HEK293 (cell line): ENCODE measurements at regions not wholly inside any gene's neighbourhood (a gene's known extent, or its start where the extent isn't known, plus 50 kb on each side); places are given as distances from the start of the nearest gene placed in this dataset.

ENCODE experiments used
- CTCF ChIA-PET: fragments of 350-600 bp; formaldehyde crosslinking; extraction: SDS; loops from one replicate; lab custom pipeline; 2021; ENCODE audit warnings: antibody characterized with exemption; lab: Yijun Ruan, JAX
- POLR2A ChIA-PET: fragments of 300-600 bp; formaldehyde crosslinking; extraction: SDS; loops from one replicate; lab custom pipeline; 2020; ENCODE audit warnings: antibody characterized with exemption, inconsistent platforms; lab: Yijun Ruan, JAX
- H3K27ac ChIP-seq: fragments of 200-500 bp; sonication (Bioruptor generic); 2 replicates; pipeline ENCODE4 v1.5.1; 2014; ENCODE audit warnings: low read depth, low read length, control low read depth, inconsistent platforms; ENCODE audit errors: extremely low read depth
- H3K36me3 ChIP-seq, 2 experiments: fragments of 200-500 bp in 1 of 2; sonication (Bioruptor generic) in 1 of 2; 1 replicate in 1 of 2; 2 replicates in 1 of 2; pipeline ENCODE4 v1.5.1; 2014 to 2017; ENCODE audit warnings: inconsistent platforms in 2 of 2, low read length in 2 of 2; ENCODE audit not compliant: control insufficient read depth in 2 of 2, insufficient read depth in 1 of 2
- H3K4me1 ChIP-seq: fragments of 200-500 bp; sonication (Bioruptor generic); 2 replicates; pipeline ENCODE4 v1.5.1; 2014; ENCODE audit warnings: mild to moderate bottlenecking, low read length, inconsistent platforms; ENCODE audit not compliant: control insufficient read depth, insufficient read depth
- H3K4me3 ChIP-seq: 2 replicates; pipeline ENCODE4 v1.5.1; 2011; ENCODE audit warnings: low read depth, mild to moderate bottlenecking, control low read depth, low read length, moderate library complexity
- H3K9me3 ChIP-seq: fragments of 200-500 bp; sonication (Bioruptor generic); 2 replicates; pipeline ENCODE4 v1.5.1; 2014; ENCODE audit warnings: low read depth, low read length, inconsistent platforms; ENCODE audit not compliant: control insufficient read depth, insufficient read depth
- AEBP2 ChIP-seq: fragments of 450-650 bp; formaldehyde crosslinking; IDR thresholded peaks from 2 replicates; pipeline ENCODE4 v1.5.1; 2016; ENCODE audit warnings: missing biosample characterization, missing genetic modification characterization, borderline replicate concordance
- HOXD13 ChIP-seq: sonication (generic); formaldehyde crosslinking; IDR thresholded peaks from 2 replicates; pipeline ENCODE4 v1.8.0; 2022; ENCODE audit warnings: missing genetic modification reagents, borderline replicate concordance
- ZBTB17 ChIP-seq: fragments of 450-650 bp; formaldehyde crosslinking; IDR thresholded peaks from 2 replicates; pipeline ENCODE4 v1.5.1; 2016; ENCODE audit warnings: missing biosample characterization, missing genetic modification characterization
- ZBTB26 ChIP-seq: fragments of 450-650 bp; formaldehyde crosslinking; optimal IDR thresholded peaks from 2 replicates; pipeline ENCODE3; 2016; ENCODE audit warnings: missing biosample characterization, mild to moderate bottlenecking, missing genetic modification characterization
- ZFP69B ChIP-seq: fragments of 450-650 bp; formaldehyde crosslinking; IDR thresholded peaks from 2 replicates; pipeline ENCODE4 v1.5.1; 2016; ENCODE audit warnings: missing biosample characterization, missing genetic modification characterization
- ZNF223 ChIP-seq: fragments of 450-650 bp; formaldehyde crosslinking; IDR thresholded peaks from 2 replicates; pipeline ENCODE4 v1.5.1; 2016; ENCODE audit warnings: missing biosample characterization, missing genetic modification characterization
- ZNF362 ChIP-seq: fragments of 450-650 bp; formaldehyde crosslinking; IDR thresholded peaks from 2 replicates; pipeline ENCODE4 v1.5.1; 2016; ENCODE audit warnings: missing biosample characterization, missing genetic modification characterization
- ZNF433 ChIP-seq: fragments of 450-650 bp; formaldehyde crosslinking; IDR thresholded peaks from 2 replicates; pipeline ENCODE4 v1.5.1; 2016; ENCODE audit warnings: missing biosample characterization, missing genetic modification characterization, low read depth
- ZNF473 ChIP-seq: fragments of 450-650 bp; formaldehyde crosslinking; IDR thresholded peaks from 2 replicates; pipeline ENCODE4 v1.5.1; 2017; ENCODE audit warnings: missing biosample characterization, missing genetic modification characterization
- ZNF488 ChIP-seq: fragments of 450-650 bp; formaldehyde crosslinking; IDR thresholded peaks from 2 replicates; pipeline ENCODE4 v1.5.1; 2016; ENCODE audit warnings: missing biosample characterization, missing genetic modification characterization
- ZNF549 ChIP-seq: fragments of 450-650 bp; IDR thresholded peaks from 2 replicates; pipeline ENCODE4 v1.5.1; 2018; ENCODE audit warnings: missing biosample characterization, missing genetic modification characterization, mild to moderate bottlenecking, inconsistent platforms, moderate library complexity
- ZNF658 ChIP-seq: fragments of 450-650 bp; formaldehyde crosslinking; IDR thresholded peaks from 2 replicates; pipeline ENCODE4; 2016; ENCODE audit warnings: missing biosample characterization, missing genetic modification characterization
- ZNF707 ChIP-seq: fragments of 450-650 bp; formaldehyde crosslinking; IDR thresholded peaks from 2 replicates; pipeline ENCODE4 v1.5.1; 2016; ENCODE audit warnings: missing biosample characterization, missing genetic modification characterization
- ZNF747 ChIP-seq: fragments of 450-650 bp; formaldehyde crosslinking; IDR thresholded peaks from 2 replicates; pipeline ENCODE4 v1.5.1; 2016; ENCODE audit warnings: missing biosample characterization, missing genetic modification characterization
- ZSCAN16 ChIP-seq: fragments of 450-650 bp; formaldehyde crosslinking; IDR thresholded peaks from 2 replicates; pipeline ENCODE4 v1.5.1; 2016; ENCODE audit warnings: missing biosample characterization, missing genetic modification characterization
- TF ChIP-seq, protein P1 (sequence below): fragments of 450-650 bp; formaldehyde crosslinking; IDR thresholded peaks from 2 replicates; pipeline ENCODE4 v1.5.1; 2016; ENCODE audit warnings: missing biosample characterization, missing genetic modification characterization
- TF ChIP-seq, protein P2 (sequence below): fragments of 450-650 bp; formaldehyde crosslinking; IDR thresholded peaks from 2 replicates; pipeline ENCODE4 v1.5.1; 2016; ENCODE audit warnings: missing biosample characterization, missing genetic modification characterization

DNA sequence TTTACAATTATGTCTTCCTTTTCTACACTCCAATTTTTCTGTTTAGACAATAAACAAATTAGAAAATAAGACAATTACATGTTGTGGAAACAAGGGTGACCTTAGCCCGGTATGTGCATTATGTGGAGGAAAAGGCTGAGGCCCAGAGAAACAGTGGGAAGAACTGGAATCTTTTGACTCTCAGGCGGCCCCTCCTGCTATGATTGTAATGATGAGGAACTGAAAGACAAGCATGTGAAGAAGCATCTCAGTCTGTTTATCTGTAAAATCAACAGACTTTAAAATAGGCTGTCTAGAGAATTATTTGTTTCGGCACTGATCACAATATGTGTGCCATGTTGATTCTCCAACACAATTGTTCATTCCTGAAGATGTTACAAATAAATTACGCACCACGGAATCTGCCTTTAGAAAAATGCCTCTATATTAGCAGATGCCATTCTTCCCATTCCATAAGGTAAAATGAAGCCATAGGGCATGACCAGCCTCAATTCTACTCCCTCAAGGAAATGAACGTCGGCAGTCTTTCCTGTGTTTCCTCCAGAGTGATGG, 1201.6 kb upstream of the CITED2 start:
- no peak overlapping the region for H3K4me3 ChIP-seq
- no peaks in the 10 kb centered on the region for H3K9me3 ChIP-seq
- CTCF ChIA-PET, result interaction anchor here (0.6 kb wide), 1 partner anchor 15 kb away, joined by 3 read pairs; no protein-coding TSS in a partner anchor
- POLR2A ChIA-PET, result no interaction called here
- TF ChIP-seq HOXD13 (CRISPR knock-in tag) (no peak), ZNF658 (tag by site-specific recombination) (no peak), ZBTB26 (tag by site-specific recombination) (no peak), ZBTB17 (tag by site-specific recombination) (no peak)
- TF ChIP-seq, protein P1, sequence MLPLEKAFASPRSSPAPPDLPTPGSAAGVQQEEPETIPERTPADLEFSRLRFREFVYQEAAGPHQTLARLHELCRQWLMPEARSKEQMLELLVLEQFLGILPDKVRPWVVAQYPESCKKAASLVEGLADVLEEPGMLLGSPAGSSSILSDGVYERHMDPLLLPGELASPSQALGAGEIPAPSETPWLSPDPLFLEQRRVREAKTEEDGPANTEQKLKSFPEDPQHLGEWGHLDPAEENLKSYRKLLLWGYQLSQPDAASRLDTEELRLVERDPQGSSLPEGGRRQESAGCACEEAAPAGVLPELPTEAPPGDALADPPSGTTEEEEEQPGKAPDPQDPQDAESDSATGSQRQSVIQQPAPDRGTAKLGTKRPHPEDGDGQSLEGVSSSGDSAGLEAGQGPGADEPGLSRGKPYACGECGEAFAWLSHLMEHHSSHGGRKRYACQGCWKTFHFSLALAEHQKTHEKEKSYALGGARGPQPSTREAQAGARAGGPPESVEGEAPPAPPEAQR, result no peak
- H3K4me1 ChIP-seq, result no peaks in the 10 kb centered on the region
- no peak overlapping the region for H3K27ac ChIP-seq
- no peaks in the 10 kb centered on the region for H3K36me3 ChIP-seq

- no peak overlapping the region for H3K27ac ChIP-seq
- H3K9me3 ChIP-seq, result no peaks in the 10 kb centered on the region
- POLR2A ChIA-PET, result no interaction called here
- no peak overlapping the region for H3K4me3 ChIP-seq
- TF ChIP-seq ZNF488, result no peak
- no peaks in the 10 kb centered on the region for H3K36me3 ChIP-seq
- CTCF ChIA-PET, result interaction anchor here (0.6 to 0.9 kb wide), 2 partner anchors 34 to 598 kb away, joined by 3 read pairs; no protein-coding TSS in a partner anchor
- no peaks in the 10 kb centered on the region for H3K4me1 ChIP-seq
Observed at GRCh38 chr6:140572867-140573266, 1198.4 kb upstream of the CITED2 start.

- ChIA-PET POLR2A (no interaction called here), CTCF (no interaction called here)
- H3K4me1 ChIP-seq, result no peaks in the 10 kb centered on the region
- H3K27ac ChIP-seq, result no peak overlapping the region
- H3K4me3 ChIP-seq, result no peak overlapping the region
- no peak for TF ChIP-seq ZNF549 (tag by site-specific recombination)
- TF ChIP-seq ZNF707 (tag by site-specific recombination), result no peak
- TF ChIP-seq ZNF747, result no peak
- TF ChIP-seq ZSCAN16 (tag by site-specific recombination), result no peak
- TF ChIP-seq ZNF473 (tag by site-specific recombination), result no peak
- no peak for TF ChIP-seq AEBP2 (tag by site-specific recombination)
- TF ChIP-seq ZFP69B, result no peak
- no peak for TF ChIP-seq ZNF433 (tag by site-specific recombination)
- TF ChIP-seq, protein P2, sequence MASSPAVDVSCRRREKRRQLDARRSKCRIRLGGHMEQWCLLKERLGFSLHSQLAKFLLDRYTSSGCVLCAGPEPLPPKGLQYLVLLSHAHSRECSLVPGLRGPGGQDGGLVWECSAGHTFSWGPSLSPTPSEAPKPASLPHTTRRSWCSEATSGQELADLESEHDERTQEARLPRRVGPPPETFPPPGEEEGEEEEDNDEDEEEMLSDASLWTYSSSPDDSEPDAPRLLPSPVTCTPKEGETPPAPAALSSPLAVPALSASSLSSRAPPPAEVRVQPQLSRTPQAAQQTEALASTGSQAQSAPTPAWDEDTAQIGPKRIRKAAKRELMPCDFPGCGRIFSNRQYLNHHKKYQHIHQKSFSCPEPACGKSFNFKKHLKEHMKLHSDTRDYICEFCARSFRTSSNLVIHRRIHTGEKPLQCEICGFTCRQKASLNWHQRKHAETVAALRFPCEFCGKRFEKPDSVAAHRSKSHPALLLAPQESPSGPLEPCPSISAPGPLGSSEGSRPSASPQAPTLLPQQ (tag by site-specific recombination), result no peak
- no peak for TF ChIP-seq ZNF362 (tag by site-specific recombination)
- no peak for TF ChIP-seq ZNF223 (tag by site-specific recombination)
- TF ChIP-seq, all 188 proteins: peak for 0
- Histone ChIP-seq H3K9me3 (no peaks in the 10 kb centered on the region), H3K36me3 (no peaks in the 10 kb centered on the region)
Observed at GRCh38 chr6:140572129-140572528, 1197.7 kb upstream of the CITED2 start.
